ENCODE measurements at regions not wholly inside any gene's neighbourhood (a gene's known extent, or its start where the extent isn't known, plus 50 kb on each side); places are given as distances from the start of the nearest gene placed in this dataset.

DNA sequence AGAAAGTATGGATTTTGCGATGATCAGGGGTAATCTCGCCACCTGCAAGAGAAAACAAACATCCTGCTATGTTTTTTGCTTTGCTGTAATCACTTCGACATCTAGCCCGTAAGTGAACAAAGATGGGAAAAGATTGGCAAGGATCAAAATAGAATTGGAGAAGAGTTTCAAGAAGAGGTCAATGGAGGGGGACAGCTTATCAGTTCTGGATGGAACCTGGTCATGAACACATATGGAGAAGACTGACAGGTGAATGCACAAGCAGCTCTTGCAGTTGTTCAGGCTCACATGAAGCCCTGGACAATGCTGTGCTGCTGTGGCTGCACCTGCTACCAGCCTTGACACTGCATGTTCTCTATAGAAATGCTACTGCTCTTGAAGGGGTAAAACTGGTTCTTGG, 222.1 kb downstream of the BCAS1 start:
- in situ Hi-C loops (cut with MboI; ENCODE audit: low sequenced_read_pairs), result no loop called here
- Histone ChIP-seq H2BK120ac (ENCODE audit: low read depth, low read length) (no peak overlapping the region), H3K9me3 (ENCODE audit: control insufficient read depth, insufficient read depth, low read length) (0 out of 2 replicates have a peak, but pooled peaks cover 2% of the 10 kb centered on the region), H2BK15ac (ENCODE audit: low read depth, low read length) (no peak overlapping the region), H2BK20ac (ENCODE audit: low read depth, low read length) (no peak overlapping the region), H3K14ac (replicated peaks; ENCODE audit: low read depth, low read length) (no peak overlapping the region), H3K27me3 (ENCODE audit: control insufficient read depth, insufficient read depth, low read length) (no peaks in the 10 kb centered on the region), H4K20me1 (ENCODE audit: insufficient read depth, low read length) (no peaks in the 10 kb centered on the region), H3K79me1 (ENCODE audit: low read depth in 1 of 2, low read length in 2 of 2) (no peaks in the 10 kb centered on the region), H4K8ac (ENCODE audit: low read depth in 2 of 2, low read length in 2 of 2) (no peak overlapping the region), H2AFZ (replicated peaks; ENCODE audit: low read length, poor library complexity) (no peak overlapping the region), H2AK9ac (replicated peaks; ENCODE audit: low read depth, low read length, poor library complexity) (no peak overlapping the region), H4K91ac (ENCODE audit: insufficient read depth, low read depth, low read length) (no peak overlapping the region), H3K27ac (ENCODE audit: insufficient read depth, low read length) (no peak overlapping the region), H2AK5ac (ENCODE audit: low read depth, low read length) (no peak overlapping the region), H3K18ac (ENCODE audit: low read depth, low read length) (no peak overlapping the region), H3K4ac (ENCODE audit: low read depth, low read length) (no peak overlapping the region), H3K36me3 (ENCODE audit: control insufficient read depth, insufficient read depth, low read length) (no peaks in the 10 kb centered on the region), H4K5ac (ENCODE audit: low read depth, low read length) (no peak overlapping the region), H2BK5ac (ENCODE audit: low read depth, low read length, poor library complexity, severe bottlenecking) (no peak overlapping the region), H3K4me3 (ENCODE audit: insufficient read depth, low read depth, low read length) (no peak overlapping the region), H3K23ac (ENCODE audit: low read depth, low read length) (no peak overlapping the region), H3K56ac (ENCODE audit: extremely low read depth, insufficient read depth, low read length) (no peak overlapping the region), H3K9ac (ENCODE audit: low read depth, low read length) (no peak overlapping the region), H3K9me1 (ENCODE audit: insufficient read depth, low read length) (no peaks in the 10 kb centered on the region; the same call in 1 of the 2 replicates), H3K4me1 (ENCODE audit: control insufficient read depth, insufficient read depth, low read length) (no peaks in the 10 kb centered on the region), H3K4me2 (ENCODE audit: low read depth, low read length) (no peak overlapping the region)
- dilution Hi-C loops (cut with HindIII; ENCODE audit: low sequenced_read_pairs, unreplicated experiment), result no loop called here
- no TSS peak for BruUV-seq (replicated peaks)
- ChIA-PET CTCF (no interaction called here), POLR2A (ENCODE audit: unreplicated experiment) (no interaction called here)
- ATAC-seq (ENCODE audit: low read depth) (no peak), DNase-seq (no peak)
- 89% methylated on average over 4 of the region's 4 CpGs; no CpG with 5 or more reads in 1 of the 2 experiments for WGBS, 2 experiments (ENCODE audit: extremely low coverage in 2 of 2, insufficient read length in 1 of 2)
- intact Hi-C loops (cut with micrococcal nuclease), result no loop called here
- TF ChIP-seq SMC3 (IDR thresholded peaks at IDR 0.05; ENCODE audit: low read depth, low read length), result no peak
- no peak for TF ChIP-seq MAFK (IDR thresholded peaks at IDR 0.05; ENCODE audit: low read depth, low read length)
- no peak for TF ChIP-seq FOS (IDR thresholded peaks at IDR 0.05; ENCODE audit: low read depth, low read length)
- TF ChIP-seq MXI1 (IDR thresholded peaks at IDR 0.05; ENCODE audit: borderline replicate concordance, low read depth, low read length), result no peak
- no peak for TF ChIP-seq USF2 (IDR thresholded peaks at IDR 0.05; ENCODE audit: low read depth, low read length)
- no peak for TF ChIP-seq MAZ (IDR thresholded peaks at IDR 0.05; ENCODE audit: borderline replicate concordance, low read depth, low read length)
- TF ChIP-seq RCOR1 (IDR thresholded peaks at IDR 0.05; ENCODE audit: insufficient replicate concordance, low read length), result no peak
- TF ChIP-seq ELK1 (IDR thresholded peaks at IDR 0.05; ENCODE audit: borderline replicate concordance, low read depth, low read length), result no peak
- TF ChIP-seq CHD1 (IDR thresholded peaks at IDR 0.05; ENCODE audit: low read depth, low read length), result no peak
- no peak for TF ChIP-seq BHLHE40 (IDR thresholded peaks at IDR 0.05; ENCODE audit: low read depth, low read length)
- TF ChIP-seq RAD21 (IDR thresholded peaks at IDR 0.05; ENCODE audit: low read length), result no peak
- no peak for TF ChIP-seq RFX5 (IDR thresholded peaks at IDR 0.05; ENCODE audit: low read depth, low read length)
- TF ChIP-seq POLR2A (IDR thresholded peaks at IDR 0.05; ENCODE audit: low read depth, low read length), result no peak
- TF ChIP-seq NFE2L2 (IDR thresholded peaks at IDR 0.05; ENCODE audit: low read depth, low read length), result no peak
- no peak for TF ChIP-seq CEBPB (IDR thresholded peaks at IDR 0.05; ENCODE audit: low read depth, low read length)
- TF ChIP-seq CTCF (conservative IDR thresholded peaks at IDR 0.05; ENCODE audit: low read depth, low read length), result no peak

Measured in IMR-90 (cell line).